Hepatocyte (in vitro differentiated cells): ENCODE measurements at regions not wholly inside any gene's neighbourhood (a gene's known extent, or its start where the extent isn't known, plus 50 kb on each side); places are given as distances from the start of the nearest gene placed in this dataset.

ENCODE experiments used
- DNase-seq: peaks from one replicate; pipeline ENCODE4 v3.0.0-alpha.2; 2016; ENCODE audit warnings: low spot score
- H2AFZ ChIP-seq: fragments of 200-600 bp; sonication (generic); 2 replicates; pipeline ENCODE4 v1.6.0; 2016; ENCODE audit warnings: antibody characterized with exemption, mild to moderate bottlenecking
- H3K27ac ChIP-seq: fragments of 200-600 bp; sonication (generic); 2 replicates; pipeline ENCODE4 v1.5.1; 2016; ENCODE audit warnings: mild to moderate bottlenecking
- H3K27me3 ChIP-seq: fragments of 200-600 bp; sonication (generic); 2 replicates; pipeline ENCODE4 v1.6.1; 2016
- H3K36me3 ChIP-seq: fragments of 200-600 bp; sonication (generic); replicated peaks from 2 replicates; pipeline ENCODE4 v1.5.1; 2016; ENCODE audit warnings: low read depth; ENCODE audit not compliant: insufficient read depth
- H3K4me1 ChIP-seq: fragments of 200-600 bp; sonication (generic); 2 replicates; pipeline ENCODE4 v1.5.1; 2016; ENCODE audit warnings: mild to moderate bottlenecking, moderate library complexity; ENCODE audit not compliant: insufficient read depth
- H3K4me2 ChIP-seq: fragments of 200-600 bp; sonication (generic); 2 replicates; pipeline ENCODE4 v1.6.0; 2016
- H3K4me3 ChIP-seq: fragments of 200-600 bp; sonication (generic); 2 replicates; pipeline ENCODE4 v1.5.1; 2016; ENCODE audit warnings: mild to moderate bottlenecking
- H3K79me2 ChIP-seq: fragments of 200-600 bp; sonication (generic); 2 replicates; pipeline ENCODE4 v1.6.0; 2017; ENCODE audit warnings: mild to moderate bottlenecking
- H3K9me2 ChIP-seq: fragments of 200-600 bp; sonication (generic); replicated peaks from 2 replicates; pipeline ENCODE4 v1.6.0; 2017; ENCODE audit warnings: mild to moderate bottlenecking; ENCODE audit not compliant: insufficient read depth
- H3K9me3 ChIP-seq: fragments of 200-600 bp; sonication (generic); 2 replicates; pipeline ENCODE4 v1.5.1; 2016; ENCODE audit warnings: low read depth, mild to moderate bottlenecking
- H4K20me1 ChIP-seq: fragments of 200-600 bp; sonication (generic); 2 replicates; pipeline ENCODE4 v1.6.0; 2016; ENCODE audit warnings: mild to moderate bottlenecking; ENCODE audit not compliant: insufficient read depth, poor library complexity, severe bottlenecking
- CTCF ChIP-seq: fragments of 200-600 bp; sonication (generic); IDR thresholded peaks from 2 replicates; pipeline ENCODE4 v1.5.1; 2016; ENCODE audit warnings: antibody characterized with exemption, mild to moderate bottlenecking; ENCODE audit not compliant: poor library complexity
- EZH2 ChIP-seq: fragments of 200-600 bp; sonication (generic); IDR thresholded peaks from 2 replicates; pipeline ENCODE4 v1.6.1; 2016; ENCODE audit warnings: antibody characterized with exemption, mild to moderate bottlenecking, borderline replicate concordance
- EZH2phosphoT487 ChIP-seq: fragments of 200-600 bp; sonication (generic); IDR thresholded peaks from one replicate; pipeline ENCODE4 v1.6.1; 2018; ENCODE audit warnings: antibody characterized with exemption, mild to moderate bottlenecking, low read depth, moderate library complexity; ENCODE audit not compliant: unreplicated experiment, severe bottlenecking
- WGBS: methylation state at CpG from one replicate; pipeline ENCODE4 v1.1.6; 2016; ENCODE audit warnings: low lambda C conversion rate; ENCODE audit errors: missing lambda C conversion rate; 5-methylcytosine and 5-hydroxymethylcytosine counted together

GRCh38 chr4:189129044-189129694 is 811.5 kb upstream of the FRG1 start:
- TF ChIP-seq CTCF, result no peak
- no peak for TF ChIP-seq EZH2phosphoT487
- no peak for TF ChIP-seq EZH2
- Histone ChIP-seq H3K4me3 (no peak overlapping the region), H3K36me3 (no peaks in the 10 kb centered on the region), H4K20me1 (no peaks in the 10 kb centered on the region), H3K4me2 (no peak overlapping the region), H3K27ac (no peak overlapping the region), H3K27me3 (no peaks in the 10 kb centered on the region), H2AFZ (no peak overlapping the region), H3K9me3 (no peaks in the 10 kb centered on the region), H3K4me1 (no peaks in the 10 kb centered on the region), H3K79me2 (no peaks in the 10 kb centered on the region), H3K9me2 (no peaks in the 10 kb centered on the region)
- DNase-seq, result no peak
- WGBS, result 76% methylated on average over 10 of the region's 10 CpGs

- H3K9me2 ChIP-seq, result no peaks in the 10 kb centered on the region
- no peak overlapping the region for H2AFZ ChIP-seq
- no peaks in the 10 kb centered on the region for H3K36me3 ChIP-seq
- H3K27ac ChIP-seq, result no peak overlapping the region
- H3K4me1 ChIP-seq, result no peaks in the 10 kb centered on the region
- H3K4me3 ChIP-seq, result no peak overlapping the region
- H3K4me2 ChIP-seq, result no peak overlapping the region
- no peaks in the 10 kb centered on the region for H3K79me2 ChIP-seq
- H3K9me3 ChIP-seq, result no peaks in the 10 kb centered on the region
- 95% methylated on average over 4 of the region's 4 CpGs for WGBS
- no peak for DNase-seq
- TF ChIP-seq EZH2phosphoT487 (no peak), CTCF (no peak), EZH2 (no peak)
- no peaks in the 10 kb centered on the region for H3K27me3 ChIP-seq
- H4K20me1 ChIP-seq, result no peaks in the 10 kb centered on the region
These were observed 809.6 kb upstream of the FRG1 start for GRCh38 chr4:189131118-189131517.

GRCh38 chr4:189136462-189136861 is 804.2 kb upstream of the FRG1 start:
- TF ChIP-seq CTCF (no peak), EZH2 (no peak), EZH2phosphoT487 (no peak)
- Histone ChIP-seq H4K20me1 (no peaks in the 10 kb centered on the region), H3K9me2 (no peaks in the 10 kb centered on the region), H3K27me3 (no peaks in the 10 kb centered on the region), H3K79me2 (no peaks in the 10 kb centered on the region), H3K36me3 (no peaks in the 10 kb centered on the region), H3K9me3 (no peaks in the 10 kb centered on the region), H2AFZ (no peak overlapping the region), H3K4me3 (no peak overlapping the region), H3K4me1 (no peaks in the 10 kb centered on the region), H3K4me2 (no peak overlapping the region), H3K27ac (no peak overlapping the region)
- no peak for DNase-seq
- 81% methylated on average over 4 of the region's 4 CpGs for WGBS
